ENCODE measurements at regions not wholly inside any gene's neighbourhood (a gene's known extent, or its start where the extent isn't known, plus 50 kb on each side); places are given as distances from the start of the nearest gene placed in this dataset.

GRCh38 chr6:93817937-93818336 is 398.6 kb upstream of the EPHA7 start:
- no peaks in the 10 kb centered on the region for H3K27me3 ChIP-seq (ENCODE audit: insufficient read depth, insufficient read length)
- H3K9me3 ChIP-seq (ENCODE audit: insufficient read depth, low read length) = no peaks in the 10 kb centered on the region
- DNase-seq (ENCODE audit: low read depth, low spot score) = no peak
- H3K9ac ChIP-seq (ENCODE audit: insufficient read length, low read depth) = no peak overlapping the region
- H3K36me3 ChIP-seq (ENCODE audit: insufficient read depth, insufficient read length, low read length) = no peaks in the 10 kb centered on the region
- H3K4me1 ChIP-seq (ENCODE audit: insufficient read depth, insufficient read length) = no peaks in the 10 kb centered on the region
- no peak for TF ChIP-seq SUZ12 (IDR thresholded peaks at IDR 0.05; ENCODE audit: extremely low read depth, insufficient read depth, insufficient read length)
- no peak overlapping the region for H3K4me3 ChIP-seq (ENCODE audit: insufficient read length, low read depth)

DNA sequence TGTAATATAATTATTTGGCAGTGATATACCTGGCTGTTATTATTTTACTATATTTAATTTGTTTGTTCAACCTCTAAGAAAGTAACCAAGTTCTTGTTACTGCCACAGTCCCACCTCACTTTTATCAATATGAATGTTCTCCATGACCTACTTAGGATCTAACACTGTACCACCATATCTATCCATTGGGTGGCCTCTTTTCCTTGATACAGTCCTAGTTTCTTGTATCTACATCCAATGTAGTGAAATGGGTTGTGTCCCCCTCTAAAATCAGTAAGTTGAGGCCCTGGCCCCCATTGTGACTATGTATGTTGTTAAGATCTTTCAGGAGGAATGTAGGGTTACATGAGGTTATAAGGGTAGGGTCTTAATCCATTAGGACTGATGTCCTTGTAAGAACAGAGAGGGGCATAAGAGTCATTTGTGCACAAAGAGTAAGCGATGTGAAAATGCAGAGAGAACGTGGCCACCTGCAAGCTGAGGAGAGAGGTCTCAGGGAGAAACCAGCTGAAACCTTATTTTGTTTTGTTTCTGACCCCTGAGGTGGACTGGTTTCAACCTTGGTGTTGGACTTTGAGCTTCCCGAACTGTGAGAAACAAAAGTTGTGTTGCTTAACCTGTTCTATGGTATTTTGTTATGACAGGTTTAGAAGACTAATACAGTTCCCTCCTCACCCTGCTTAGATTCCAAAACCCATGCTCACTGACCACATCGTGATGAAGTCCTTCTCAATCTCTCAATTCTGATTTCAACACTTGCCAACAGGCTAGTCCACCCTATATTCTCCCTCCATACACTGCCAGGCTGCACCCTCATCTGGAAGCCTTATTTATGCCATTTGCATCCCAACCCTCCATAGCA is 387.3 kb upstream of the EPHA7 start:
- TF ChIP-seq YY1 (IDR thresholded peaks at IDR 0.05; ENCODE audit: insufficient read depth, insufficient read length) (no peak), ZNF274 (IDR thresholded peaks at IDR 0.05; ENCODE audit: low read depth, low read length) (no peak), SUZ12 (IDR thresholded peaks at IDR 0.05; ENCODE audit: extremely low read depth, insufficient read depth, insufficient read length) (no peak)
- no peaks in the 10 kb centered on the region for H3K4me1 ChIP-seq (ENCODE audit: insufficient read depth, insufficient read length)

DNA sequence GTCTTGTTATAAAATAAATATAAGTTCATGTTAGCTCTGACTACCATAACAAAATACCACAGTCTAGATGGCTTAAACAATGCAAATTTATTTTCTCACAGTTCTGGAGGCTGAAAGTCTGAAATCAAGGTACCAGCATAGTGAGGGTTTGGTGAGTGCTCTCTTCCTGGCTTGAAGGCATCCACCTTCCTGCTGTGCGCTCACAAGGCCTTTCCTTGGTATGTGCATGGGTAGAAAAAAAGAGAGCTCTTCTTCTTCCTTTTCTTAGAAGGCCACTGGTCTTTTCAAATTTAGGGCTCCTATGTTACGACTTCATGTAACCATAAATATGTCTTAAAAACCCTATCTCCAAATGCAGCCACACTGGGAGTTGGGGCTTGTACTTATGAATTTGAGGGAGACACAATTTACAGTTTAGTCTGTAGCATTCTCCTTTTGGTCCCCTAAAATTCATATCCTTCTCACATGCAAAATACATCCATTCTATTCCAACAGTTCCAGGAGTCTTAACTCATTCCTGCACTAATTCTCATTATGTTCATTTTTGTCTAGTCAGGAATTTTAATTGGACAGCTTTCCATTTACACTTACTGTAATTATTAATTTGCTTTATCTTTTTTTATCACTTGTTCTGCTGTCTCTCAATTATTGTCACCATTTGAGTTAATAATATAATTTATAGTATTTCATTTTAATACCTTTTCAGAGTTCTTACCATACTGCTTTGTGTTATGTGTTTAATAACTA is 381.9 kb upstream of the EPHA7 start:
- no peak overlapping the region for H3K4me3 ChIP-seq (ENCODE audit: insufficient read length, low read depth)
- H3K36me3 ChIP-seq (ENCODE audit: insufficient read depth, insufficient read length, low read length) = no peaks in the 10 kb centered on the region
- no peaks in the 10 kb centered on the region for H3K9me3 ChIP-seq (ENCODE audit: insufficient read depth, low read length)
- no peaks in the 10 kb centered on the region for H3K4me1 ChIP-seq (ENCODE audit: insufficient read depth, insufficient read length)
- TF ChIP-seq SUZ12 (IDR thresholded peaks at IDR 0.05; ENCODE audit: extremely low read depth, insufficient read depth, insufficient read length) (no peak), YY1 (IDR thresholded peaks at IDR 0.05; ENCODE audit: insufficient read depth, insufficient read length) (no peak), ZNF274 (IDR thresholded peaks at IDR 0.05; ENCODE audit: low read depth, low read length) (no peak)
- no peak overlapping the region for H3K9ac ChIP-seq (ENCODE audit: insufficient read length, low read depth)
- H3K27me3 ChIP-seq (ENCODE audit: insufficient read depth, insufficient read length) = no peaks in the 10 kb centered on the region
- no peak for DNase-seq (ENCODE audit: low read depth, low spot score)

More for the DNA sequence above, 387.3 kb upstream of the EPHA7 start:
- no peaks in the 10 kb centered on the region for H3K9me3 ChIP-seq (ENCODE audit: insufficient read depth, low read length)
- no peak for DNase-seq (ENCODE audit: low read depth, low spot score)
- H3K27me3 ChIP-seq (ENCODE audit: insufficient read depth, insufficient read length) = no peaks in the 10 kb centered on the region
- no peaks in the 10 kb centered on the region for H3K36me3 ChIP-seq (ENCODE audit: insufficient read depth, insufficient read length, low read length)
- no peak overlapping the region for H3K4me3 ChIP-seq (ENCODE audit: insufficient read length, low read depth)
- no peak overlapping the region for H3K9ac ChIP-seq (ENCODE audit: insufficient read length, low read depth)

- no peak for TF ChIP-seq ZNF274 (IDR thresholded peaks at IDR 0.05; ENCODE audit: low read depth, low read length)
- TF ChIP-seq YY1 (IDR thresholded peaks at IDR 0.05; ENCODE audit: insufficient read depth, insufficient read length) = no peak
- no peak for TF ChIP-seq SUZ12 (IDR thresholded peaks at IDR 0.05; ENCODE audit: extremely low read depth, insufficient read depth, insufficient read length)
- Histone ChIP-seq H3K36me3 (ENCODE audit: insufficient read depth, insufficient read length, low read length) (no peaks in the 10 kb centered on the region), H3K4me3 (ENCODE audit: insufficient read length, low read depth) (no peak overlapping the region)
Measured at GRCh38 chr6:93799226-93799625, 379.9 kb upstream of the EPHA7 start.

DNA sequence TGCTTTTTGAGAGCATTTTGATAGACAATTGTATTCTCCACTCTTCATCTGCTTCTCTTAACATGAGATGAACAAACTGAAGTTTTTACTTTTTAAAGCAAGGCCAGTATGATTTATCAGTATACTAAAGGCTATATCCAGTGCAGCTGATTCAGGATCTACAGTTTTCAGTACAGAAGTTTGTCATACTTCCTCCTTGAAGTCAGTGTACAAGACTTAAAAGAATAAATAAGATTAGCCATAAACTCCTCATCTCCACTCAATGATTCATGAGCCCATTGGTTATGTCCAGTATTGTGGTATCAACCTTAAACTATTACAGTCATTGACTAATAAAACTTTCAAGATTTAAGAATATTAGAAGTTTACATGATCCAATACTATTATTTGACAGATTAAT is 374.8 kb upstream of the EPHA7 start:
- no peaks in the 10 kb centered on the region for H3K9me3 ChIP-seq (ENCODE audit: insufficient read depth, low read length)
- DNase-seq (ENCODE audit: low read depth, low spot score) = no peak
- no peaks in the 10 kb centered on the region for H3K27me3 ChIP-seq (ENCODE audit: insufficient read depth, insufficient read length)
- no peak overlapping the region for H3K9ac ChIP-seq (ENCODE audit: insufficient read length, low read depth)
- no peak overlapping the region for H3K4me3 ChIP-seq (ENCODE audit: insufficient read length, low read depth)
- no peak for TF ChIP-seq ZNF274 (IDR thresholded peaks at IDR 0.05; ENCODE audit: low read depth, low read length)
- TF ChIP-seq YY1 (IDR thresholded peaks at IDR 0.05; ENCODE audit: insufficient read depth, insufficient read length) = no peak
- TF ChIP-seq SUZ12 (IDR thresholded peaks at IDR 0.05; ENCODE audit: extremely low read depth, insufficient read depth, insufficient read length) = no peak
- H3K4me1 ChIP-seq (ENCODE audit: insufficient read depth, insufficient read length) = no peaks in the 10 kb centered on the region
- H3K36me3 ChIP-seq (ENCODE audit: insufficient read depth, insufficient read length, low read length) = no peaks in the 10 kb centered on the region

More at GRCh38 chr6:93799226-93799625, 379.9 kb upstream of the EPHA7 start:
- no peak for DNase-seq (ENCODE audit: low read depth, low spot score)
- H3K9me3 ChIP-seq (ENCODE audit: insufficient read depth, low read length) = no peaks in the 10 kb centered on the region
- no peaks in the 10 kb centered on the region for H3K27me3 ChIP-seq (ENCODE audit: insufficient read depth, insufficient read length)
- H3K9ac ChIP-seq (ENCODE audit: insufficient read length, low read depth) = no peak overlapping the region
- H3K4me1 ChIP-seq (ENCODE audit: insufficient read depth, insufficient read length) = no peaks in the 10 kb centered on the region

DNA sequence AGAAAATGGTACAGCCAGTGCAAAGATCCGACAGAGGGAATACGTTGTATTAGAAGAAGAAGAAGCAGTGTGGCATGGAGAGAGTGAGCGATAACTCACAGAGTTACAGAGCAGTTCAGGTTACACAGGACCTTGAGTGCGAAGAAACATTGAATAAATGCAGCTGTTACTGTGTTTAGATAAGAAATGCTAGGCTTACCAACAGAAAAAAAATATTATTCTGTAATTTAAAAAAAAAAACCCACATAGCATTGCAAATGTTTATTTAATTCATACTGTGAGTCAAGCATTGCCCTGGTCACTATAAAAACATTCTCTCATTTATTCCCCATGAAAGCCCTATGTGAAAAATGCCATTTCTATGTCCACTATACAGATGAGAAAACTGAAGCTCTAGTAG is 373.4 kb upstream of the EPHA7 start:
- TF ChIP-seq SUZ12 (IDR thresholded peaks at IDR 0.05; ENCODE audit: extremely low read depth, insufficient read depth, insufficient read length) (no peak), ZNF274 (IDR thresholded peaks at IDR 0.05; ENCODE audit: low read depth, low read length) (no peak), YY1 (IDR thresholded peaks at IDR 0.05; ENCODE audit: insufficient read depth, insufficient read length) (no peak)
- Histone ChIP-seq H3K4me1 (ENCODE audit: insufficient read depth, insufficient read length) (no peaks in the 10 kb centered on the region), H3K4me3 (ENCODE audit: insufficient read length, low read depth) (no peak overlapping the region), H3K9ac (ENCODE audit: insufficient read length, low read depth) (no peak overlapping the region), H3K27me3 (ENCODE audit: insufficient read depth, insufficient read length) (no peaks in the 10 kb centered on the region), H3K9me3 (ENCODE audit: insufficient read depth, low read length) (no peaks in the 10 kb centered on the region), H3K36me3 (ENCODE audit: insufficient read depth, insufficient read length, low read length) (no peaks in the 10 kb centered on the region)
- no peak for DNase-seq (ENCODE audit: low read depth, low spot score)

DNA sequence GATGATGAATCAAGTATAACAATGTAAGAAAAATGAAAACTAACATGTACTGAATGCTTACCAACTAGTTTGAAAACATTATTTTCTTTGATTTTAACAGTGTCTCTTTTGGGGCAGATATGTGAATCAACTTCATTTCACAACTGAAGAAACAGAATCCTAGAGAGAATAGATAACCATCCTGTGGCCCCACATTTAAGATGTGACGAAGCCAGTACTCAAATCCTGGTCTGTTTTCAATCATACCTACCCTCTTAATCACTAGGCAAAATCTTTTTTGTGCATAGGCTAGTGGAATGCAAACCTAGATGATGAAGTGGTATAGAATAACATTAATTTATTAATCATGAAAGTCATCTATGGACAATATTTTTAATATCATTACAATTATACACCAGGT is 371.6 kb upstream of the EPHA7 start:
- DNase-seq (ENCODE audit: low read depth, low spot score) = no peak
- no peak overlapping the region for H3K9ac ChIP-seq (ENCODE audit: insufficient read length, low read depth)
- no peaks in the 10 kb centered on the region for H3K4me1 ChIP-seq (ENCODE audit: insufficient read depth, insufficient read length)
- no peak for TF ChIP-seq ZNF274 (IDR thresholded peaks at IDR 0.05; ENCODE audit: low read depth, low read length)
- no peak for TF ChIP-seq YY1 (IDR thresholded peaks at IDR 0.05; ENCODE audit: insufficient read depth, insufficient read length)
- no peak for TF ChIP-seq SUZ12 (IDR thresholded peaks at IDR 0.05; ENCODE audit: extremely low read depth, insufficient read depth, insufficient read length)
- H3K9me3 ChIP-seq (ENCODE audit: insufficient read depth, low read length) = no peaks in the 10 kb centered on the region
- no peak overlapping the region for H3K4me3 ChIP-seq (ENCODE audit: insufficient read length, low read depth)
- H3K36me3 ChIP-seq (ENCODE audit: insufficient read depth, insufficient read length, low read length) = no peaks in the 10 kb centered on the region
- no peaks in the 10 kb centered on the region for H3K27me3 ChIP-seq (ENCODE audit: insufficient read depth, insufficient read length)

All from NT2/D1 (cell line).